H1 (cell line): ENCODE measurements at regions not wholly inside any gene's neighbourhood (a gene's known extent, or its start where the extent isn't known, plus 50 kb on each side); places are given as distances from the start of the nearest gene placed in this dataset.

Source experiments
- CTCF ChIA-PET: fragments of 300-600 bp; sonication (Branson Sonifier 250); formaldehyde crosslinking; loops from one replicate; lab custom pipeline; 2021; ENCODE audit not compliant: partially characterized antibody; lab: Charles Lee
- POLR2A ChIA-PET: fragments of 300-600 bp; sonication (Branson Sonifier 250); formaldehyde crosslinking; loops from one replicate; lab custom pipeline; 2021; ENCODE audit warnings: inconsistent platforms; ENCODE audit not compliant: partially characterized antibody; lab: Charles Lee
- DNase-seq, 2 experiments: peaks; one replicate each; pipeline versions ENCODE4 v3.0.0 to v3.0.0-alpha.2; 2010 to 2022; ENCODE audit warnings: low spot score in 2 of 2, low read depth in 1 of 2, mixed read lengths in 1 of 2
- FAIRE-seq: peaks from 2 replicates; lab custom pipeline; 2011; peaks lifted over from hg19 to GRCh38; lab: Jason Lieb, UNC
- H2AFZ ChIP-seq: 2 replicates; pipeline ENCODE4 v1.8.1; 2012; ENCODE audit warnings: low read length, inconsistent platforms
- H2AK5ac ChIP-seq: 2 replicates; pipeline ENCODE4 v1.6.1; 2013; ENCODE audit warnings: low read depth, low read length
- H2BK120ac ChIP-seq: replicated peaks from 2 replicates; pipeline ENCODE3; 2013; ENCODE audit warnings: low read depth, low read length, inconsistent platforms
- H2BK12ac ChIP-seq: 2 replicates; pipeline ENCODE4 v1.6.1; 2013; ENCODE audit warnings: low read depth, low read length
- H2BK15ac ChIP-seq: 2 replicates; pipeline ENCODE4 v1.6.1; 2013; ENCODE audit warnings: low read length
- H2BK20ac ChIP-seq: 2 replicates; pipeline ENCODE4 v1.6.1; 2013; ENCODE audit warnings: low read length
- H2BK5ac ChIP-seq: 2 replicates; pipeline ENCODE4 v1.6.1; 2013; ENCODE audit warnings: low read depth, low read length
- H3K14ac ChIP-seq: 2 replicates; pipeline ENCODE4 v1.6.1; 2013; ENCODE audit warnings: inconsistent platforms; ENCODE audit not compliant: insufficient read length
- H3K18ac ChIP-seq: 2 replicates; pipeline ENCODE4 v1.6.1; 2013; ENCODE audit warnings: low read length; ENCODE audit errors: extremely low read depth
- H3K23ac ChIP-seq: 2 replicates; pipeline ENCODE4 v1.6.1; 2013; ENCODE audit warnings: inconsistent platforms; ENCODE audit not compliant: insufficient read length
- H3K23me2 ChIP-seq: 2 replicates; pipeline ENCODE4 v1.6.1; 2013; ENCODE audit warnings: low read depth, low read length
- H3K27ac ChIP-seq: 2 replicates; pipeline ENCODE4 v1.6.1; 2011; ENCODE audit warnings: low read depth, low read length, inconsistent platforms
- H3K27me3 ChIP-seq, 4 experiments: replicated peaks in 1 of 4; 1 replicate in 1 of 4; 2 replicates in 3 of 4; pipeline versions ENCODE4 v1.6.1 to v1.8.1; 2011 to 2013; ENCODE audit warnings: low read length in 3 of 4, mild to moderate bottlenecking in 3 of 4, inconsistent platforms in 2 of 4, mixed read lengths in 2 of 4, moderate library complexity in 1 of 4; ENCODE audit not compliant: control insufficient read depth in 3 of 4, insufficient read depth in 3 of 4; ENCODE audit errors: extremely low read depth in 1 of 4
- H3K36me3 ChIP-seq, 4 experiments: 2 replicates each; pipeline versions ENCODE4 v1.6.1 to v1.8.1; 2011 to 2013; ENCODE audit warnings: mild to moderate bottlenecking in 4 of 4, low read length in 3 of 4, moderate library complexity in 2 of 4, control low read depth in 1 of 4, inconsistent platforms in 1 of 4; ENCODE audit not compliant: insufficient read depth in 4 of 4, control insufficient read depth in 2 of 4
- H3K4ac ChIP-seq: replicated peaks from 2 replicates; pipeline ENCODE3; 2013; ENCODE audit warnings: low read length, low read depth, mixed read lengths, inconsistent platforms; ENCODE audit not compliant: insufficient read length
- H3K4me1 ChIP-seq, 4 experiments: replicated peaks in 1 of 4; 1 replicate in 1 of 4; 2 replicates in 3 of 4; pipeline versions ENCODE4 v1.6.1 to v1.8.1; 2011 to 2013; ENCODE audit warnings: low read length in 3 of 4, inconsistent platforms in 2 of 4, mixed read lengths in 1 of 4; ENCODE audit not compliant: insufficient read depth in 4 of 4, control insufficient read depth in 3 of 4
- H3K4me2 ChIP-seq, 2 experiments: 2 replicates each; pipeline versions ENCODE4 v1.6.1 to v1.8.1; 2011 to 2013; ENCODE audit warnings: low read depth in 2 of 2, low read length in 2 of 2, control low read depth in 1 of 2, inconsistent platforms in 1 of 2, mild to moderate bottlenecking in 1 of 2; ENCODE audit not compliant: insufficient read depth in 1 of 2
- H3K4me3 ChIP-seq, 4 experiments: fragments of 200-600, 300-600 bp in 1 of 4; sonication (generic), shearing (Covaris generic), sonication (Bioruptor Twin) in 1 of 4; 2 replicates each; pipeline versions ENCODE4 v1.5.1 to v1.8.1; 2011 to 2016; ENCODE audit warnings: low read length in 4 of 4, low read depth in 3 of 4, control low read depth in 2 of 4, inconsistent platforms in 2 of 4, mild to moderate bottlenecking in 2 of 4, mixed read lengths in 1 of 4, moderate library complexity in 1 of 4; ENCODE audit not compliant: insufficient read depth in 2 of 4; ENCODE audit errors: extremely low read depth in 1 of 4
- H3K56ac ChIP-seq: replicated peaks from 2 replicates; pipeline ENCODE3; 2013; ENCODE audit warnings: low read depth, mild to moderate bottlenecking, mixed read lengths, low read length, inconsistent platforms; ENCODE audit not compliant: insufficient read length
- H3K79me1 ChIP-seq: 2 replicates; pipeline ENCODE4 v1.6.1; 2013; ENCODE audit warnings: low read depth, low read length, control low read depth
- H3K79me2 ChIP-seq, 2 experiments: 2 replicates each; pipeline versions ENCODE4 v1.6.1 to v1.8.1; 2012 to 2013; ENCODE audit warnings: low read length in 2 of 2, mild to moderate bottlenecking in 2 of 2, inconsistent platforms in 1 of 2; ENCODE audit not compliant: insufficient read depth in 2 of 2, control insufficient read depth in 1 of 2
- H3K9ac ChIP-seq, 4 experiments: replicated peaks in 1 of 4; 1 replicate in 1 of 4; 2 replicates in 3 of 4; pipeline versions ENCODE4 v1.6.1 to v1.8.1; 2011 to 2013; ENCODE audit warnings: low read depth in 3 of 4, low read length in 3 of 4, control low read depth in 2 of 4, mild to moderate bottlenecking in 2 of 4, moderate library complexity in 2 of 4, inconsistent platforms in 1 of 4; ENCODE audit errors: extremely low read depth in 1 of 4
- H3K9me3 ChIP-seq, 2 experiments: 2 replicates each; pipeline versions ENCODE4 v1.6.1 to v1.8.1; 2012 to 2013; ENCODE audit warnings: mild to moderate bottlenecking in 2 of 2, moderate library complexity in 2 of 2, control low read depth in 1 of 2, inconsistent platforms in 1 of 2, low read depth in 1 of 2, low read length in 1 of 2, mixed read lengths in 1 of 2; ENCODE audit not compliant: insufficient read depth in 2 of 2
- H4K20me1 ChIP-seq, 2 experiments: replicated peaks in 1 of 2; 2 replicates each; pipeline versions ENCODE3 to v1.8.1; 2011 to 2013; ENCODE audit warnings: inconsistent platforms in 2 of 2, low read length in 2 of 2, mild to moderate bottlenecking in 1 of 2; ENCODE audit not compliant: insufficient read depth in 2 of 2, control insufficient read depth in 1 of 2
- H4K5ac ChIP-seq: 2 replicates; pipeline ENCODE4 v1.6.1; 2013; ENCODE audit warnings: low read length, low read depth, mixed read lengths, inconsistent platforms; ENCODE audit not compliant: insufficient read length
- H4K8ac ChIP-seq: 2 replicates; pipeline ENCODE4 v1.8.0; 2013; ENCODE audit warnings: mild to moderate bottlenecking, moderate library complexity, low read length, inconsistent platforms; ENCODE audit not compliant: insufficient read depth; ENCODE audit errors: extremely low read depth
- H4K91ac ChIP-seq: replicated peaks from 2 replicates; pipeline ENCODE3; 2013; ENCODE audit warnings: low read length, mixed read lengths, inconsistent platforms; ENCODE audit not compliant: insufficient read length
- CEBPB ChIP-seq: IDR thresholded peaks from 2 replicates; pipeline ENCODE4 v1.6.1; 2012; ENCODE audit warnings: low read depth, low read length
- EZH2 ChIP-seq: fragments of 200-600 bp; sonication (generic); IDR thresholded peaks from 2 replicates; pipeline ENCODE4 v1.7.1; 2012; ENCODE audit warnings: low read depth, mild to moderate bottlenecking, moderate library complexity, low read length, inconsistent platforms; ENCODE audit not compliant: severe bottlenecking
- POLR2A ChIP-seq, 2 experiments: IDR thresholded peaks; 1 replicate in 1 of 2; 2 replicates in 1 of 2; pipeline ENCODE4 v1.6.1; 2011; ENCODE audit warnings: low read depth in 2 of 2, low read length in 2 of 2, mild to moderate bottlenecking in 2 of 2; ENCODE audit errors: control extremely low read depth in 1 of 2
- POLR2AphosphoS5 ChIP-seq: IDR thresholded peaks from 2 replicates; pipeline ENCODE4 v1.6.1; 2011; ENCODE audit warnings: low read depth, low read length
- POU5F1 ChIP-seq: IDR thresholded peaks from 2 replicates; pipeline ENCODE4 v1.6.1; 2011; ENCODE audit warnings: low read depth, mild to moderate bottlenecking, low read length, moderate library complexity
- SP2 ChIP-seq: IDR thresholded peaks from 2 replicates; pipeline ENCODE4 v1.6.1; 2012; ENCODE audit warnings: mild to moderate bottlenecking, low read length, inconsistent platforms
- YY1 ChIP-seq: IDR thresholded peaks from 2 replicates; pipeline ENCODE4 v1.6.1; 2011; ENCODE audit warnings: low read depth, mild to moderate bottlenecking, low read length
- WGBS, 2 experiments: shearing (Covaris generic) in 1 of 2; methylation state at CpG; one replicate each; pipeline versions ENCODE4 v1.1.6 to v1.1.7; 2013 to 2015; ENCODE audit warnings: low lambda C conversion rate in 2 of 2, mixed read lengths in 2 of 2, inconsistent platforms in 1 of 2, low coverage in 1 of 2, missing lambda C conversion rate in 1 of 2; ENCODE audit not compliant: insufficient replicate concordance in 2 of 2, insufficient coverage in 1 of 2, insufficient read length in 1 of 2; ENCODE audit errors: extremely low coverage in 1 of 2, missing lambda C conversion rate in 1 of 2; 5-methylcytosine and 5-hydroxymethylcytosine counted together
- TF ChIP-seq, protein P1 (sequence below): IDR thresholded peaks from 2 replicates; pipeline ENCODE4 v1.6.1; 2012; ENCODE audit warnings: inconsistent platforms

DNA sequence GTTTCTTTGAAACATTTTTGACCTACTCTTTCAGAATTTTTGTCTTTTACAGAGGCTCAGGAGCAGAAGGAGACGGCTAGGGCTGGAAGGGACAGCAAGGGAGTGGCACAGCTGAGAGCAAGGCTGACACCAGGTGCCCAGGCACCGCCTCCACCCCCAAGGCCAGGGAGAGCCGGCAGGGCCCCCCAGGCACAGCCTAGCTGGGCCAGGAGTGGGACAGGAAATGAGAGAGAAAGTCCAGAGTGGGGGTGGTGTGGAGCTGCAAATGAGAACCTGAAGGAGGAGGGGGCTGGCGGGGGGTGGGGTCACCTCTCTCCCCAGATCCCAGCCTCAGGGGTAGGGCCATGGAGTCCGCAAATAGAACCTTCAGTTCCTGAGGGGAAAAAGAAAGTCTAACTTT lies 236.7 kb downstream of the CDC5L start:
- H3K4ac ChIP-seq: no peak overlapping the region
- FAIRE-seq (no peak), DNase-seq (peak in 1 of 2 experiments; percentile 51)
- no peak overlapping the region; a peak in 1 of 8 replicates for H3K4me3 ChIP-seq
- no peak overlapping the region for H2BK120ac ChIP-seq
- H2BK12ac ChIP-seq: 0 out of 2 replicates have a peak overlapping the region, but pooled peaks have one; percentile 60
- no peak overlapping the region for H3K9ac ChIP-seq
- peaks cover 8 to 34% (median 32%) of the 10 kb centered on the region in 4 experiments for H3K4me1 ChIP-seq
- H3K79me1 ChIP-seq: no peaks in the 10 kb centered on the region
- H2AFZ ChIP-seq: no peak overlapping the region
- no peaks in the 10 kb centered on the region for H3K79me2 ChIP-seq
- peak overlapping the region in 1 of 2 experiments; percentile 35; a peak in 2 of 4 replicates for H3K4me2 ChIP-seq
- WGBS, 2 experiments: 39% methylated on average over 5 of the region's 5 CpGs; no CpG with 5 or more reads in 1 of the 2 experiments
- H3K56ac ChIP-seq: no peak overlapping the region
- peaks cover 5% of the 10 kb centered on the region for H3K23me2 ChIP-seq
- H3K36me3 ChIP-seq: no peaks in the 10 kb centered on the region
- no peak overlapping the region for H3K14ac ChIP-seq
- no peak overlapping the region for H4K91ac ChIP-seq
- H2BK15ac ChIP-seq: no peak overlapping the region
- peaks cover 0 to 2% of the 10 kb centered on the region in 2 experiments for H4K20me1 ChIP-seq
- H2AK5ac ChIP-seq: no peak overlapping the region
- POLR2A ChIA-PET: interaction anchor here (0.6 to 1.3 kb wide), 2 partner anchors 13 to 683 kb away, joined by 3 to 4 read pairs; no protein-coding TSS in a partner anchor
- no peak overlapping the region for H2BK20ac ChIP-seq
- H3K27ac ChIP-seq: no peak overlapping the region
- H3K9me3 ChIP-seq: no peaks in the 10 kb centered on the region
- H3K18ac ChIP-seq: peak overlapping the region; percentile 49; the same call in 1 of the 2 replicates
- H3K23ac ChIP-seq: no peak overlapping the region
- no peak overlapping the region for H4K8ac ChIP-seq
- H4K5ac ChIP-seq: no peak overlapping the region
- peaks cover 0 to 4% (median 0%) of the 10 kb centered on the region in 4 experiments; a peak in 2 of 7 replicates for H3K27me3 ChIP-seq
- CTCF ChIA-PET: interaction anchor here (0.7 to 2.3 kb wide), 6 partner anchors 30 to 877 kb away, joined by 3 to 9 read pairs (median 4); no protein-coding TSS in a partner anchor
- no peak overlapping the region for H2BK5ac ChIP-seq
- no peak for TF ChIP-seq POLR2AphosphoS5
- TF ChIP-seq SP2: no peak
- TF ChIP-seq POU5F1: no peak
- no peak for TF ChIP-seq CEBPB
- TF ChIP-seq EZH2: no peak
- no peak for TF ChIP-seq YY1
- TF ChIP-seq, protein P1, sequence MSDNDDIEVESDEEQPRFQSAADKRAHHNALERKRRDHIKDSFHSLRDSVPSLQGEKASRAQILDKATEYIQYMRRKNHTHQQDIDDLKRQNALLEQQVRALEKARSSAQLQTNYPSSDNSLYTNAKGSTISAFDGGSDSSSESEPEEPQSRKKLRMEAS: no peak
- TF ChIP-seq POLR2A (IDR thresholded peaks at IDR 0.05; ENCODE audit: control extremely low read depth in 1 of 2, low read depth in 2 of 2, low read length in 2 of 2): no peak
